Esophagus squamous epithelium (tissue), 4 donors: ENCODE measurements at regions not wholly inside any gene's neighbourhood (a gene's known extent, or its start where the extent isn't known, plus 50 kb on each side); places are given as distances from the start of the nearest gene placed in this dataset.

ENCODE experiments used
- CTCF ChIP-seq, 6 experiments: fragments of 450-650 bp in 4 of 6; fragments of 200-600 bp in 2 of 6; sonication (generic) in 2 of 6; IDR thresholded peaks; one replicate each; pipeline ENCODE4 v1.5.1; 2016 to 2019; ENCODE audit warnings: antibody characterized with exemption in 6 of 6, mild to moderate bottlenecking in 4 of 6, moderate library complexity in 4 of 6
- POLR2A ChIP-seq, 4 donors: fragments of 450-650 bp; IDR thresholded peaks; one replicate each; pipeline ENCODE4 v1.6.1; 2017; ENCODE audit warnings: antibody characterized with exemption in 4 of 4, mild to moderate bottlenecking in 4 of 4, moderate library complexity in 3 of 4

GRCh38 chr2:188051706-188052105 lies 240.0 kb upstream of the GULP1 start:
- TF ChIP-seq CTCF (IDR thresholded peaks at IDR 0.05) (no peak), POLR2A (IDR thresholded peaks at IDR 0.05) (no peak)
